Neural crest cell (in vitro differentiated cells): ENCODE measurements at regions not wholly inside any gene's neighbourhood (a gene's known extent, or its start where the extent isn't known, plus 50 kb on each side); places are given as distances from the start of the nearest gene placed in this dataset.

Source experiments
- DNase-seq: peaks from one replicate; pipeline ENCODE4 v3.0.0; 2021; ENCODE audit warnings: low read depth, mixed read lengths, low spot score
- H3K27ac Mint-ChIP-seq: one replicate; pipeline ENCODE4 v1.8.0; 2021; ENCODE audit warnings: mild to moderate bottlenecking, mixed read lengths; ENCODE audit not compliant: unreplicated experiment
- H3K27me3 Mint-ChIP-seq: 2 replicates; pipeline ENCODE4 v1.8.0; 2021; ENCODE audit warnings: low read depth, mild to moderate bottlenecking, mixed read lengths
- H3K36me3 Mint-ChIP-seq: 2 replicates; pipeline ENCODE4 v1.8.0; 2021; ENCODE audit warnings: low read depth, mild to moderate bottlenecking, mixed read lengths
- H3K4me1 Mint-ChIP-seq: 2 replicates; pipeline ENCODE4 v1.8.0; 2021; ENCODE audit warnings: mixed read lengths
- H3K4me3 Mint-ChIP-seq: one replicate; pipeline ENCODE4 v1.8.0; 2021; ENCODE audit warnings: mild to moderate bottlenecking, mixed read lengths
- H3K9me3 Mint-ChIP-seq: 2 replicates; pipeline ENCODE4 v1.8.0; 2021; ENCODE audit warnings: mixed read lengths
- CTCF ChIP-seq: fragments of 200-600 bp; sonication (generic); conservative IDR thresholded peaks from 2 replicates; pipeline ENCODE4 v1.5.0; 2021; ENCODE audit warnings: antibody characterized with exemption, mild to moderate bottlenecking

- Mint-ChIP-seq H3K27ac (no peak overlapping the region), H3K36me3 (no peaks in the 10 kb centered on the region), H3K4me3 (no peak overlapping the region), H3K27me3 (peaks cover 3% of the 10 kb centered on the region), H3K9me3 (peaks cover 6% of the 10 kb centered on the region), H3K4me1 (peaks cover 10% of the 10 kb centered on the region)
- DNase-seq: no peak
- no peak for TF ChIP-seq CTCF
These were observed 197.7 kb upstream of the PREP start for GRCh38 chr6:105600336-105601260.

GRCh38 chr6:105598264-105598663 lies 195.4 kb upstream of the PREP start:
- no peak for DNase-seq
- Mint-ChIP-seq H3K4me3 (no peak overlapping the region), H3K9me3 (no peaks in the 10 kb centered on the region), H3K27me3 (peaks cover 3% of the 10 kb centered on the region), H3K27ac (no peak overlapping the region), H3K36me3 (no peaks in the 10 kb centered on the region), H3K4me1 (peaks cover 22% of the 10 kb centered on the region)
- no peak for TF ChIP-seq CTCF

- Mint-ChIP-seq H3K4me1 (peaks cover 32% of the 10 kb centered on the region), H3K36me3 (no peaks in the 10 kb centered on the region), H3K27ac (no peak overlapping the region), H3K4me3 (no peak overlapping the region), H3K9me3 (no peaks in the 10 kb centered on the region), H3K27me3 (peaks cover under 1% of the 10 kb centered on the region)
- TF ChIP-seq CTCF: no peak
- DNase-seq: no peak
These were observed 193.4 kb upstream of the PREP start for GRCh38 chr6:105596284-105596755.

GRCh38 chr6:105595829-105596228 lies 192.9 kb upstream of the PREP start:
- Mint-ChIP-seq H3K27me3 (no peaks in the 10 kb centered on the region), H3K9me3 (no peaks in the 10 kb centered on the region), H3K36me3 (no peaks in the 10 kb centered on the region), H3K4me3 (no peak overlapping the region), H3K4me1 (peaks cover 36% of the 10 kb centered on the region), H3K27ac (no peak overlapping the region)
- DNase-seq: no peak
- no peak for TF ChIP-seq CTCF

- Mint-ChIP-seq H3K27ac (no peak overlapping the region), H3K9me3 (no peaks in the 10 kb centered on the region), H3K4me1 (peaks cover 31% of the 10 kb centered on the region), H3K4me3 (no peak overlapping the region), H3K27me3 (no peaks in the 10 kb centered on the region), H3K36me3 (no peaks in the 10 kb centered on the region)
- no peak for DNase-seq
- no peak for TF ChIP-seq CTCF
These were observed 191.9 kb upstream of the PREP start for GRCh38 chr6:105594821-105595220.
